ENCODE measurements at regions not wholly inside any gene's neighbourhood (a gene's known extent, or its start where the extent isn't known, plus 50 kb on each side); places are given as distances from the start of the nearest gene placed in this dataset.

DNA sequence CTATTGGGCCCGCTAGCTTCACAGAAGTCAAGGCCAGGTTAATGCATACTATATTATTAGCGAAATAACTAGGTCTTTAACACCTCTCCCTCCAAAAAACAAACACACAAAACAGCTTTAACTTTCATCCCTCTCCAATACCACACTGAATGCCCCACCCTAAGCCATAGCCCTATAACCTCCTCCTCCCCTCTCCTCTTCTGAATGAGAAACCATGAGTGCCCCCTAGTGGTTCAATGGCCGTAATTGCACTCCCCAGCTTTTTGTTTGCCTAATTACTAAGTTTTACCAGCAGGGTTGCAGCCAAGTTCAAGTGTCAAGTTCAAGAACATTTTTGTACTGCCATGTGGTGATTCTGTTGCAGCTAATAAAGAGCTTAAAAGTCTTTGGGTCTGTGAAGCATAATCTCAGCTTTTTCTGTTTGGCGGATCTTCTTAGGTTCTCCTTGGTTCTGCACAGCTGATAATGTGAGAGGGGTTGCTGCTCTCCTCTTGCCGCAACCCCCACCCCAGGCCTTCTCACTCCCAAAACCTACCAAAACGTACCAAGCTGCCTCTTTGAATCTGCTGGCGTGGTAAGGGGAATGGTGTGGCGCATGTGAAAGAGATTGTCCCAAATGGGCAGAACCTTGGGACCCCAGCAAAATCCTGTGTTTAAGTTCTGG, 57.9 kb downstream of the RPL22L1 start:
- TF ChIP-seq, protein P1, sequence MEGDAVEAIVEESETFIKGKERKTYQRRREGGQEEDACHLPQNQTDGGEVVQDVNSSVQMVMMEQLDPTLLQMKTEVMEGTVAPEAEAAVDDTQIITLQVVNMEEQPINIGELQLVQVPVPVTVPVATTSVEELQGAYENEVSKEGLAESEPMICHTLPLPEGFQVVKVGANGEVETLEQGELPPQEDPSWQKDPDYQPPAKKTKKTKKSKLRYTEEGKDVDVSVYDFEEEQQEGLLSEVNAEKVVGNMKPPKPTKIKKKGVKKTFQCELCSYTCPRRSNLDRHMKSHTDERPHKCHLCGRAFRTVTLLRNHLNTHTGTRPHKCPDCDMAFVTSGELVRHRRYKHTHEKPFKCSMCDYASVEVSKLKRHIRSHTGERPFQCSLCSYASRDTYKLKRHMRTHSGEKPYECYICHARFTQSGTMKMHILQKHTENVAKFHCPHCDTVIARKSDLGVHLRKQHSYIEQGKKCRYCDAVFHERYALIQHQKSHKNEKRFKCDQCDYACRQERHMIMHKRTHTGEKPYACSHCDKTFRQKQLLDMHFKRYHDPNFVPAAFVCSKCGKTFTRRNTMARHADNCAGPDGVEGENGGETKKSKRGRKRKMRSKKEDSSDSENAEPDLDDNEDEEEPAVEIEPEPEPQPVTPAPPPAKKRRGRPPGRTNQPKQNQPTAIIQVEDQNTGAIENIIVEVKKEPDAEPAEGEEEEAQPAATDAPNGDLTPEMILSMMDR (optimal IDR thresholded peaks at IDR 0.05 in 1 of 3, IDR thresholded peaks at IDR 0.05 in 1 of 3, conservative IDR thresholded peaks at IDR 0.05 in 1 of 3; ENCODE audit: extremely low read depth in 1 of 3, insufficient read depth in 2 of 3, low read length in 3 of 3) = peak; percentile 78 to 96 (median 83)
- TF ChIP-seq EZH2 (IDR thresholded peaks at IDR 0.05; ENCODE audit: low read length) = no peak
